ENCODE measurements at regions not wholly inside any gene's neighbourhood (a gene's known extent, or its start where the extent isn't known, plus 50 kb on each side); places are given as distances from the start of the nearest gene placed in this dataset.
"Not testable (repeated sequence)": the region's sequence is repeated elsewhere in the genome, so short reads cannot be mapped to it uniquely, and the experiment has no call there.

DNA sequence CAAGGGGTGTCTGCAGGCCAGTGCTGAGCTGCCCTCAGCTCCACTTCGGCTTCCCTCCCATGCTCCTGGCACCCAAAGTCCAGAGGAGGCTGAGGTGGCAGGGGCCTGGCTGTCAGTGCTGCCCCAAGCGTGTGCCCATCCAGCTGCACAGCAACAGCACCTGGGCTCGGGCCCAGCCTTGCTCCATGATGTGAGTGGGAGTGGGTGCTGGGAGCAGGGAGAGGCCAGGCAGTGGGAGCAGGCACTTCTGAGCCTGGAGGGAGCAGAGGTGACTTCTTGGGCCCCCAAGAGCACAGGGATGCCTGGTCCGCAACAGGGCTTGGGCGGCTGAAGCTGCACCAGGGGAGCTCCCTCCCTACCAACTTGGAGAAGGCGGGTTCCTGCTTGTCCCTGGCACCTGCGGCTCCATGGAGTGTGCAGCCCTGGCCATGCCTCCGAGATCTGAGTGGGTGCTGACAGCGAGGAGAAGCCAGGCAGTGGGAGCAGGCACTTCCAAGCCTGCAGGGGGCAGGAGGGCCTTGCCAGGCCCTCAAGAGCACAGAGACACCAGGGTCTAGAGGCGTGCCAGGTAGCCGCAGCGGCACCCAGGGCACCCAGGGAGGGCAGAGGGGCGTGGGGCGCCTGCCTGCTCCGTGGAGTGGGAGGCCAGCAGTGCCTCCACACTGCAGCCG lies 366.7 kb upstream of the SGO1 start (continued):
- TF ChIP-seq, protein P1, sequence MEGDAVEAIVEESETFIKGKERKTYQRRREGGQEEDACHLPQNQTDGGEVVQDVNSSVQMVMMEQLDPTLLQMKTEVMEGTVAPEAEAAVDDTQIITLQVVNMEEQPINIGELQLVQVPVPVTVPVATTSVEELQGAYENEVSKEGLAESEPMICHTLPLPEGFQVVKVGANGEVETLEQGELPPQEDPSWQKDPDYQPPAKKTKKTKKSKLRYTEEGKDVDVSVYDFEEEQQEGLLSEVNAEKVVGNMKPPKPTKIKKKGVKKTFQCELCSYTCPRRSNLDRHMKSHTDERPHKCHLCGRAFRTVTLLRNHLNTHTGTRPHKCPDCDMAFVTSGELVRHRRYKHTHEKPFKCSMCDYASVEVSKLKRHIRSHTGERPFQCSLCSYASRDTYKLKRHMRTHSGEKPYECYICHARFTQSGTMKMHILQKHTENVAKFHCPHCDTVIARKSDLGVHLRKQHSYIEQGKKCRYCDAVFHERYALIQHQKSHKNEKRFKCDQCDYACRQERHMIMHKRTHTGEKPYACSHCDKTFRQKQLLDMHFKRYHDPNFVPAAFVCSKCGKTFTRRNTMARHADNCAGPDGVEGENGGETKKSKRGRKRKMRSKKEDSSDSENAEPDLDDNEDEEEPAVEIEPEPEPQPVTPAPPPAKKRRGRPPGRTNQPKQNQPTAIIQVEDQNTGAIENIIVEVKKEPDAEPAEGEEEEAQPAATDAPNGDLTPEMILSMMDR (IDR thresholded peaks at IDR 0.05; ENCODE audit: control extremely low read depth in 1 of 3, insufficient read depth in 1 of 3, low read depth in 1 of 3, low read length in 3 of 3): peak; percentile 12 to 40 (median 30); a peak in 3 of 4 replicates
- no peak for TF ChIP-seq ASH2L (IDR thresholded peaks at IDR 0.05; ENCODE audit: low read length)

DNA sequence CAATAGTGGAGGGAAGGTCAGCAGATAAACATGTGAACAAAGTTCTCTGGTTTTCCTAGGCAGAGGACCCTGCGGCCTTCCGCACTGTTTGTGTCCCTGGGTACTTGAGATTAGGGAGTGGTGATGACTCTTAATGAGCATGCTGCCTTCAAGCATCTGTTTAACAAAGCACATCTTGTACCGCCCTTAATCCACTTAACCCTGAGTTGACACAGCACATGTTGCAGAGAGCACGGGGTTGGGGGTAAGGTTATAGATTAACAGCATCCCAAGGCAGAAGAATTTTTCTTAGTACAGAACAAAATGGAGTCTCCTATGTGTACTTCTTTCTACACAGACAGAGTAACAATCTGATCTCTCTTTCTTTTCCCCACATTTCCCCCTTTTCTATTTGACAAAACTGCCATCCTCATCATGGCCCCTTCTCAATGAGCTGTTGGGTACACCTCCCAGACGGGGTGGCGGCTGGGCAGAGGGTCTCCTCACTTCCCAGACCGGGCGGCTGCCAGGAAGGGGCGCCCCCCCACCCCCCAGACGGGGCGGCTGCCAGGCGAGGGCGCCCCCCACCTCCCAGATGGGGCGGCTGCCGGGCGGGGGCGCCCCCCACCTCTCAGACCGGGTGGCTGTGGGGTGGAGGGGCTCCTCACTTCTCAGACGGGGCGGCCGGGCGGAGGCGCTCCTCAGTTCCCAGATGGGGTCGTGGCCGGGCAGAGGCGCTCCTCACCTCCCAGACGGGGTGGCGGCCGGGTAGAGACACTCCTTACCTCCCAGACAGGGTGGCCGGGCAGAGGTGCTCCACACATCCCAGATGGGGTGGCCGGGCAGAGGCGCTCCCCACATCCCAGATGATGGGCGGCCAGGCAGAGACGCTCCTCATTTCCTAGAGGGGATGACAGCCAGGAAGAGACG lies 361.6 kb upstream of the SGO1 start:
- H3K27me3 ChIP-seq (replicated peaks in 1 of 4; ENCODE audit: control insufficient read depth in 3 of 4, extremely low read depth in 1 of 4, insufficient read depth in 3 of 4, low read length in 3 of 4); H3K4ac ChIP-seq (replicated peaks; ENCODE audit: insufficient read length, low read depth, low read length); H3K79me2 ChIP-seq (ENCODE audit: control insufficient read depth in 1 of 2, insufficient read depth in 2 of 2, low read length in 2 of 2); H3K14ac ChIP-seq (ENCODE audit: insufficient read length); H3K18ac ChIP-seq (ENCODE audit: extremely low read depth, low read length); H3K4me2 ChIP-seq (ENCODE audit: insufficient read depth in 1 of 2, low read depth in 2 of 2, low read length in 2 of 2); H2BK12ac ChIP-seq (ENCODE audit: low read depth, low read length); H4K5ac ChIP-seq (ENCODE audit: insufficient read length, low read depth, low read length); POLR2A ChIA-PET (ENCODE audit: partially characterized antibody); H2BK120ac ChIP-seq (replicated peaks; ENCODE audit: low read depth, low read length); H2AFZ ChIP-seq (ENCODE audit: low read length); H4K20me1 ChIP-seq (replicated peaks in 1 of 2; ENCODE audit: control insufficient read depth in 1 of 2, insufficient read depth in 2 of 2, low read length in 2 of 2); H3K23ac ChIP-seq (ENCODE audit: insufficient read length); H3K56ac ChIP-seq (replicated peaks; ENCODE audit: insufficient read length, low read depth, low read length); FAIRE-seq; H3K27ac ChIP-seq (ENCODE audit: low read depth, low read length); H3K9ac ChIP-seq (replicated peaks in 1 of 4; ENCODE audit: extremely low read depth in 1 of 4, low read depth in 3 of 4, low read length in 3 of 4); DNase-seq (ENCODE audit: low read depth in 1 of 2, low spot score in 2 of 2); H3K79me1 ChIP-seq (ENCODE audit: low read depth, low read length); H3K23me2 ChIP-seq (ENCODE audit: low read depth, low read length); H2AK5ac ChIP-seq (ENCODE audit: low read depth, low read length); CTCF ChIA-PET (ENCODE audit: partially characterized antibody); H2BK5ac ChIP-seq (ENCODE audit: low read depth, low read length); H3K4me1 ChIP-seq (replicated peaks in 1 of 4; ENCODE audit: control insufficient read depth in 3 of 4, insufficient read depth in 4 of 4, low read length in 3 of 4); H2BK15ac ChIP-seq (ENCODE audit: low read length); H2BK20ac ChIP-seq (ENCODE audit: low read length); H4K8ac ChIP-seq (ENCODE audit: extremely low read depth, insufficient read depth, low read length); H4K91ac ChIP-seq (replicated peaks; ENCODE audit: insufficient read length, low read length); H3K4me3 ChIP-seq (ENCODE audit: extremely low read depth in 1 of 4, insufficient read depth in 2 of 4, low read depth in 3 of 4, low read length in 4 of 4); H3K36me3 ChIP-seq (ENCODE audit: control insufficient read depth in 2 of 4, insufficient read depth in 4 of 4, low read length in 3 of 4): not testable (repeated sequence)
- peaks cover 0 to 12% of the 10 kb centered on the region in 2 experiments; a peak in 2 of 4 replicates for H3K9me3 ChIP-seq (ENCODE audit: insufficient read depth in 2 of 2, low read depth in 1 of 2, low read length in 1 of 2)
- WGBS, 2 experiments (ENCODE audit: extremely low coverage in 1 of 2, insufficient coverage in 1 of 2, insufficient read length in 1 of 2, insufficient replicate concordance in 2 of 2, low coverage in 1 of 2, low lambda C conversion rate in 2 of 2, missing lambda C conversion rate in 1 of 2): 92% methylated on average over 11 of the region's 35 CpGs; no CpG with 5 or more reads in 1 of the 2 experiments
